Suppressor macrophage treated with lipopolysaccharide for 1 hour (primary cell): ENCODE measurements at regions not wholly inside any gene's neighbourhood (a gene's known extent, or its start where the extent isn't known, plus 50 kb on each side); places are given as distances from the start of the nearest gene placed in this dataset.
"Not testable (repeated sequence)": the region's sequence is repeated elsewhere in the genome, so short reads cannot be mapped to it uniquely, and the experiment has no call there.

Experiments
- DNase-seq, 3 donors: peaks; one replicate each; pipeline ENCODE4 v3.0.0-alpha.2; 2020 to 2022

- DNase-seq, result no peak
Observed at GRCh38 chr5:82886911-82887310, 190.3 kb downstream of the TMEM167A start.

- peak; percentile 44 to 88 (median 47) for DNase-seq
Observed at GRCh38 chr5:82885627-82886389, 191.4 kb downstream of the TMEM167A start.

- DNase-seq, result peak in 1 of 3 donors; percentile 3
Observed at GRCh38 chr5:82884821-82885471, 192.2 kb downstream of the TMEM167A start.

GRCh38 chr5:82882316-82882715, 194.9 kb downstream of the TMEM167A start:
- DNase-seq, result no peak

- peak in 2 of 3 donors; percentile 5 to 60 for DNase-seq
Observed at GRCh38 chr5:82881571-82882174, 195.5 kb downstream of the TMEM167A start.

- DNase-seq, result no peak
Observed at GRCh38 chr5:82879089-82879488, 198.1 kb downstream of the TMEM167A start.

- DNase-seq, result no peak
Observed at GRCh38 chr5:82873452-82873851, 203.7 kb downstream of the TMEM167A start.

GRCh38 chr5:82872321-82873288, 204.6 kb downstream of the TMEM167A start:
- not testable (repeated sequence) for DNase-seq

GRCh38 chr5:82865625-82866024, 211.6 kb downstream of the TMEM167A start:
- DNase-seq, result no peak

GRCh38 chr5:82863266-82863665, 213.9 kb downstream of the TMEM167A start:
- DNase-seq, result no peak

GRCh38 chr5:82862711-82863110, 214.5 kb downstream of the TMEM167A start:
- DNase-seq, result no peak

- no peak for DNase-seq
Observed at GRCh38 chr5:82862261-82862660, 214.9 kb downstream of the TMEM167A start.

GRCh38 chr5:82861701-82862100, 215.5 kb downstream of the TMEM167A start:
- DNase-seq, result peak in 1 of 3 donors; percentile 12

GRCh38 chr5:82859451-82860140, 217.6 kb downstream of the TMEM167A start:
- DNase-seq, result no peak

- DNase-seq, result no peak
Observed at GRCh38 chr5:82858151-82859025, 218.8 kb downstream of the TMEM167A start.

GRCh38 chr5:82855893-82856550, 221.2 kb downstream of the TMEM167A start:
- no peak for DNase-seq

- DNase-seq, result no peak
Observed at GRCh38 chr5:82854956-82855355, 222.2 kb downstream of the TMEM167A start.

- no peak for DNase-seq
Observed at GRCh38 chr5:82851471-82851870, 225.7 kb downstream of the TMEM167A start.

- DNase-seq, result no peak
Observed at GRCh38 chr5:82850393-82850792, 226.8 kb downstream of the TMEM167A start.

- no peak for DNase-seq
Observed at GRCh38 chr5:82849885-82850284, 227.3 kb downstream of the TMEM167A start.
